D721Med (cell line): ENCODE measurements at regions not wholly inside any gene's neighbourhood (a gene's known extent, or its start where the extent isn't known, plus 50 kb on each side); places are given as distances from the start of the nearest gene placed in this dataset.

Experiments
- DNase-seq: peaks from one replicate; pipeline ENCODE4 v3.0.0; 2011; ENCODE audit warnings: low spot score; ENCODE audit not compliant: insufficient read length
- FAIRE-seq: peaks from 2 replicates; lab custom pipeline; 2011; peaks lifted over from hg19 to GRCh38; lab: Jason Lieb, UNC
- TF ChIP-seq, protein P1 (sequence below): IDR thresholded peaks from 2 replicates; pipeline ENCODE4 v1.5.1; 2012; ENCODE audit warnings: mild to moderate bottlenecking, control low read depth; ENCODE audit not compliant: insufficient read depth; ENCODE audit errors: missing control alignments

DNA sequence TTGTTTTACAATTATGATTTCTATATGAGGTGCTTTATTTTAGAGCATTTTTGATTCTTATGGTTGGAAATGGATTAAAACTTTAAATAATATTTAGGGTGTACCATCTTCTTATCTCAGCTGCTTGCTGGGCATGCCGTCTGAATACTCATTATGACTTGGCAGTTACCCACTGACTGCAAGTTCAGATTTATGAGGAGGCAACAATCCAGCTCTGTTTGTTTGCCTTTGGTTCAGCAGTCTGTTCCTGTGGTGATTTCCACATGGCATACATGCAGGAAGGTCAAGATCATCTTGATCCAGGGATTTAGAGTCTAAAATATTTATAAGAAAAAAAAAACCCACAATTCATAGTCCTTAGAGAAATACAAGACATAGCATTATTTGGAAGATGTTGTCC is 1254.5 kb upstream of the NUDT12 start:
- FAIRE-seq, result no peak

DNA sequence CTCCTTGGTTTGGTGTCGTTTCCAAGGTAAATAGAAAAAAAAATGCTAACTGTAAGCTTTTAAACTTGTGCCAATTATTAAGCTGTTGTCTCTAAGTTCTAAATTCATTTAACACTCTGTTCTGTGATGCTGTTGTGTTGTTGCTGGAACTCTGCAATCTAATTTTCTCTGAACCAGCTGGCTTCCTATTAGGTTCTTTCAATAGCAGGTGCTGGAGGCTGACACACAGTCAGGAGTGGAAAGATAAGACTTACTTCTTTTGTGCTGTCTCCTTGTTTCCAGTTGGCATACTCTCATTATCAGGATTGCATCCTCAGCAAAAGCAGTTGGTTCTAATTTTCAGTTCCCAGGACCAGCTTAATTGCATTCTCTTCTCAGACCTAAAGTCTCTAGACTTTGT is 1252.6 kb upstream of the NUDT12 start:
- FAIRE-seq (no peak), DNase-seq (no peak)
- TF ChIP-seq, protein P1, sequence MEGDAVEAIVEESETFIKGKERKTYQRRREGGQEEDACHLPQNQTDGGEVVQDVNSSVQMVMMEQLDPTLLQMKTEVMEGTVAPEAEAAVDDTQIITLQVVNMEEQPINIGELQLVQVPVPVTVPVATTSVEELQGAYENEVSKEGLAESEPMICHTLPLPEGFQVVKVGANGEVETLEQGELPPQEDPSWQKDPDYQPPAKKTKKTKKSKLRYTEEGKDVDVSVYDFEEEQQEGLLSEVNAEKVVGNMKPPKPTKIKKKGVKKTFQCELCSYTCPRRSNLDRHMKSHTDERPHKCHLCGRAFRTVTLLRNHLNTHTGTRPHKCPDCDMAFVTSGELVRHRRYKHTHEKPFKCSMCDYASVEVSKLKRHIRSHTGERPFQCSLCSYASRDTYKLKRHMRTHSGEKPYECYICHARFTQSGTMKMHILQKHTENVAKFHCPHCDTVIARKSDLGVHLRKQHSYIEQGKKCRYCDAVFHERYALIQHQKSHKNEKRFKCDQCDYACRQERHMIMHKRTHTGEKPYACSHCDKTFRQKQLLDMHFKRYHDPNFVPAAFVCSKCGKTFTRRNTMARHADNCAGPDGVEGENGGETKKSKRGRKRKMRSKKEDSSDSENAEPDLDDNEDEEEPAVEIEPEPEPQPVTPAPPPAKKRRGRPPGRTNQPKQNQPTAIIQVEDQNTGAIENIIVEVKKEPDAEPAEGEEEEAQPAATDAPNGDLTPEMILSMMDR, result no peak

More for the DNA sequence above, 1254.5 kb upstream of the NUDT12 start:
- DNase-seq, result no peak
- TF ChIP-seq, protein P1, result no peak

DNA sequence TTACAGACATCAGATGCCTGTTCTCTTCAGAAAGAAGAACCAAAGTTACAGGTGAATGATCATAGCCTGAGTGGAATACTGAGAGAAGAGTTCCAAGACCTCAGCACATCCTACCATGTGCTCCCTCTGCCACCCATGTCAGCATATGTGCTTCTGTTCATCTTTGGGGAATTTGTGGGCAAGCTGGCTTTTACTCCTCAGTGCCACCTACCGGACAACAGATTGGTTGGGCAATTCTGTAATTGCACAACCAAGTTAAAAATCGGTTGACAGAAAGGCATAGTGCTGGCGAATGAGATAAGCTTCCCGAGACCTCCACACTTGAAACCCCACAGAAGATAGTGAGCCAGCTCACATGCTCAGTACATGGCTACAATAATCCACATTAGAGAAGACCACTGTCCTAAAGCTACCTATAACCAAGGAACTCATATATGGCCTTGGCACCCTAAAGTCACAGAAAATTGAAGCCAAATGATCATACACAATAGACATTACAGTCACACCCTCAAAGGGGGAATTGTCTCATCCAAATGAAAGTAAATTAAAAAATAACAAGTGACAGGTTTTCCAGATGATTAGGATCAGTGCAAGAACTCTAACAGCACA is 1238.0 kb upstream of the NUDT12 start:
- DNase-seq, result no peak
- no peak for FAIRE-seq

DNA sequence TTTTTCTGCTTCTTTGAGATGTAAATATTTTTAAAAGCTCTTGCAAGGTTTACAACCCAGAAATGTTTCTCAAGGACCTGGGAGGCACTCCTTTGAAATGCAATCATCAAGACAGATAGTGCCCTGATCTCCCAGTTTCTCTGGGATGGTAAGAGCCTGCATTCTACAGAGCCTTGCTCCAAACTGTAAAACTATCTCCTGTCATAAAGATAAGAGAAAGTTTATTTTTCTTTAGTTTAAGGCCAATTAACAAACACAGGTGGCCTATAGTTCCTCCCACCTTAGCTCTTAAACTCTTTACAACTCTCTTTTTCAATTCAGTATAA is 1231.1 kb upstream of the NUDT12 start:
- DNase-seq (no peak), FAIRE-seq (no peak)
- TF ChIP-seq, protein P1, result no peak

More for the DNA sequence above, 1238.0 kb upstream of the NUDT12 start:
- TF ChIP-seq, protein P1, result no peak

DNA sequence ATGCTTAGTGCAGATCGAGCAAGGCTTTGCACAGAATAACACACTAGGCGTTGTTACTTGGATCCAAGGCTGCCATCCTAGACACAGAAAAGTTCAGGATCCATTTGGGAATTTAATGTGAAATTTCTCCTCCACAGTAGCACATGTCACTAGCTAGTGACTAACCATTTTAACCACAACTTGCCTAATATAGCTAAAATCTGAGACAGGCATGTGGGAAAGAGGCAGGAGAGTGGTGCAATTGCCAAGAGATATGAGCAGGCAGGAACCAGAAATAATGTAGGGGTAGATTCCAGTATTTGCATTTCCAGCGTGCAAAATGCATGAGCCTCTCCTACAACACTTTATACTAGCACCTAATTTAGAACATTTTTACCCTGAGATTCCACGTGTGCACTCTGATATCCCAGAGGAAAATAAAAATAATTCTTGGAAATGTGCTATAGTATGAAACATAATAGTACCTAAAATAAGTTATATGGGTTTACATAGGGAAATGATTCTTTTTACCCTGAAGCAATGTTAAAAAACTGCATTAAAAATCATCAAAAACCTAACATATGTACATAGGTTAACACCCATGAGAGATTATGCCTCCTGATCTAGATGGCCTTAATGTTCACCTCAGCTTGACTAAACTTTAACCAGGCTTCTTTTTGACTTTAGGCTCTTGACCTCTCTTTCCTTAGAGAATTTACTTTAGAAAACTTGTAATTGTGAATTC is 1230.6 kb upstream of the NUDT12 start:
- no peak for FAIRE-seq
- DNase-seq, result no peak
- TF ChIP-seq, protein P1, result no peak

DNA sequence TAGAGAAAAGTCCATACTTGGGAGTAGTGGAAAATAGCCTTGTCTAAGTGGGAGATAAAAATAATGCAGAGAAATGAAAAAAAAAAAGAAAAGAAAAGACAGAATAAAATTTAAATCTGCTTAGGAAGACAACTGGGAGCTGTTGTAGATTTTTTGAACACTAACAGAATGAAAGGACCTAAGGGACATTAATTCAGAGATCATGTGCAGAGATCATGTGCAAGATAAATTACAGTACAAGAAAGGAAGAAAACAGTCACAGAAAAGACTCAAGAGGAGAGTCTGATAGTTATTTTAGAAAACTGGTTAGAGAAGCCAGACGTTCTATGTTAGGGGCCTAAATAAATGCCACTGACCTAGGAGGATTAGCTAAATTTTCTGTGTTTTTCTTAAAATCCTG is 1226.8 kb upstream of the NUDT12 start:
- TF ChIP-seq, protein P1, result no peak

DNA sequence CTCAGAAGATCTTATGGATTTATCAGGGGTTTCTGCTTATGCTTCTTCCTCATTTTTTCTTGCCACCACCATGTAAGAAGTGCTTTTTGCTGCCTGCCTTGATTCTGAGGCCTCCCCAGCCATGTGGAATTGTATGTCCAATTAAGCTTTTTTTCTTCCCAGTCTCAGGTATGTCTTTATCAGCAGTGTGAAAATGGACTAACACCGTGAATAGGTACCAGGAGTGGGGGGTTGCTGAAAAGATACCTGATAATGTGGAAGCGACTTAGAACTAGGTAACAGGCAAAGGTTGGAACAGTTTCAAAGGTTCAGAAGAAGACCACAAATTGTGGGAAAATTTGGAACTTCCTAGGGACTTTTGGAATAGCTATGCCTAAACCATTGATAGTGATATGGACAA is 1222.5 kb upstream of the NUDT12 start:
- FAIRE-seq (no peak), DNase-seq (no peak)
- TF ChIP-seq, protein P1, result no peak

More for the DNA sequence above, 1226.8 kb upstream of the NUDT12 start:
- FAIRE-seq, result no peak
- no peak for DNase-seq
